ENCODE measurements at regions not wholly inside any gene's neighbourhood (a gene's known extent, or its start where the extent isn't known, plus 50 kb on each side); places are given as distances from the start of the nearest gene placed in this dataset.
"Not testable (repeated sequence)": the region's sequence is repeated elsewhere in the genome, so short reads cannot be mapped to it uniquely, and the experiment has no call there.

- no peak for DNase-seq
These were observed 238.7 kb upstream of the TOX3 start for GRCh38 chr16:52785653-52786052.

GRCh38 chr16:52783616-52784015, 236.7 kb upstream of the TOX3 start:
- DNase-seq, result no peak

GRCh38 chr16:52781005-52781630, 234.2 kb upstream of the TOX3 start:
- no peak for DNase-seq

- no peak for DNase-seq
These were observed 226.1 kb upstream of the TOX3 start for GRCh38 chr16:52773026-52773425.

- no peak for DNase-seq
These were observed 223.9 kb upstream of the TOX3 start for GRCh38 chr16:52770828-52771227.

- DNase-seq, result no peak
These were observed 211.5 kb upstream of the TOX3 start for GRCh38 chr16:52758473-52758855.

- no peak for DNase-seq
These were observed 211.0 kb upstream of the TOX3 start for GRCh38 chr16:52757746-52758472.

GRCh38 chr16:52756812-52757517, 210.0 kb upstream of the TOX3 start:
- no peak for DNase-seq

GRCh38 chr16:52755396-52755795, 208.5 kb upstream of the TOX3 start:
- no peak for DNase-seq

GRCh38 chr16:52751035-52751434, 204.1 kb upstream of the TOX3 start:
- no peak for DNase-seq

- DNase-seq, result no peak
These were observed 201.8 kb upstream of the TOX3 start for GRCh38 chr16:52748741-52749140.

GRCh38 chr16:52747088-52747595, 200.2 kb upstream of the TOX3 start:
- DNase-seq, result no peak

- no peak for DNase-seq
These were observed 196.8 kb upstream of the TOX3 start for GRCh38 chr16:52743707-52744106.

GRCh38 chr16:52742608-52743170, 195.7 kb upstream of the TOX3 start:
- DNase-seq, result no peak

GRCh38 chr16:52742052-52742451, 195.1 kb upstream of the TOX3 start:
- DNase-seq, result no peak

GRCh38 chr16:52741351-52741750, 194.4 kb upstream of the TOX3 start:
- DNase-seq, result no peak

GRCh38 chr16:52740766-52741165, 193.8 kb upstream of the TOX3 start:
- DNase-seq, result no peak

- no peak for DNase-seq
These were observed 193.4 kb upstream of the TOX3 start for GRCh38 chr16:52740333-52740732.

- not testable (repeated sequence) for DNase-seq
These were observed 192.0 kb upstream of the TOX3 start for GRCh38 chr16:52738992-52739391.

GRCh38 chr16:52731219-52731875, 184.4 kb upstream of the TOX3 start:
- DNase-seq, result no peak

- DNase-seq, result no peak
These were observed 182.8 kb upstream of the TOX3 start for GRCh38 chr16:52729731-52730130.

GRCh38 chr16:52727849-52728248, 180.9 kb upstream of the TOX3 start:
- no peak for DNase-seq

- DNase-seq, result no peak
These were observed 180.5 kb upstream of the TOX3 start for GRCh38 chr16:52727441-52727840.
